CD4-positive, CD25-positive, alpha-beta regulatory T cell (primary cell): ENCODE measurements at regions not wholly inside any gene's neighbourhood (a gene's known extent, or its start where the extent isn't known, plus 50 kb on each side); places are given as distances from the start of the nearest gene placed in this dataset.

Experiments used
- ATAC-seq, 2 donors: fragments of 150-1000 bp; cut with Tn5 transposase; one replicate each; pipeline ENCODE4 v1.10.0; 2021; ENCODE audit warnings: low read depth in 2 of 2, moderate number of reproducible peaks in 2 of 2, moderate library complexity in 1 of 2
- DNase-seq, 3 donors: peaks; one replicate each; pipeline versions ENCODE4 v3.0.0 to v3.0.0-alpha.2; 2012 to 2022; ENCODE audit warnings: mixed read lengths in 1 of 3
- H3K27ac ChIP-seq: one replicate; pipeline ENCODE4 v1.7.0; 2013; ENCODE audit warnings: mild to moderate bottlenecking, low read length; ENCODE audit not compliant: insufficient read depth, poor library complexity, severe bottlenecking
- H3K27me3 ChIP-seq: one replicate; pipeline ENCODE4 v1.7.0; 2013; ENCODE audit warnings: low read length; ENCODE audit not compliant: control insufficient read depth, insufficient read depth
- H3K36me3 ChIP-seq: one replicate; pipeline ENCODE4 v1.7.0; 2013; ENCODE audit warnings: mild to moderate bottlenecking, low read length, moderate library complexity; ENCODE audit not compliant: control insufficient read depth, insufficient read depth
- H3K4me1 ChIP-seq: 2 replicates; pipeline ENCODE4 v1.7.0; 2013; ENCODE audit warnings: mild to moderate bottlenecking, low read length; ENCODE audit not compliant: insufficient read depth, control insufficient read depth, poor library complexity, severe bottlenecking
- H3K4me3 ChIP-seq: one replicate; pipeline ENCODE4 v1.7.0; 2013; ENCODE audit warnings: low read depth, mild to moderate bottlenecking, low read length, moderate library complexity
- H3K9me3 ChIP-seq, 2 experiments: 1 replicate in 1 of 2; 2 replicates in 1 of 2; pipeline ENCODE4 v1.7.0; 2013; ENCODE audit warnings: low read length in 2 of 2, mild to moderate bottlenecking in 1 of 2, moderate library complexity in 1 of 2; ENCODE audit not compliant: control insufficient read depth in 2 of 2
- H3K27ac Mint-ChIP-seq, 3 donors: one replicate each; pipeline ENCODE4 v1.8.0; 2020 to 2022; ENCODE audit warnings: mild to moderate bottlenecking in 3 of 3, mixed read lengths in 3 of 3, moderate library complexity in 2 of 3
- H3K27me3 Mint-ChIP-seq: one replicate; pipeline ENCODE4 v1.8.0; 2022; ENCODE audit warnings: mild to moderate bottlenecking, mixed read lengths
- H3K36me3 Mint-ChIP-seq: one replicate; pipeline ENCODE4 v1.8.0; 2020; ENCODE audit warnings: mixed read lengths
- H3K4me1 Mint-ChIP-seq, 4 donors: one replicate each; pipeline ENCODE4 v1.8.0; 2020 to 2022; ENCODE audit warnings: mixed read lengths in 4 of 4, mild to moderate bottlenecking in 1 of 4
- H3K4me3 Mint-ChIP-seq, 4 donors: one replicate each; pipeline ENCODE4 v1.8.0; 2020 to 2022; ENCODE audit warnings: mild to moderate bottlenecking in 4 of 4, mixed read lengths in 4 of 4, moderate library complexity in 3 of 4
- H3K9me3 Mint-ChIP-seq, 7 donors: one replicate each; pipeline ENCODE4 v1.8.0; 2020 to 2022; ENCODE audit warnings: mixed read lengths in 7 of 7, mild to moderate bottlenecking in 3 of 7, moderate library complexity in 2 of 7

- H3K4me1 ChIP-seq: no peaks in the 10 kb centered on the region
- no peak for DNase-seq
- Mint-ChIP-seq H3K27me3 (peaks cover 5% of the 10 kb centered on the region), H3K36me3 (no peaks in the 10 kb centered on the region), H3K9me3 (no peaks in the 10 kb centered on the region), H3K4me1 (no peaks in the 10 kb centered on the region), H3K4me3 (no peak overlapping the region), H3K27ac (no peak overlapping the region)
- H3K27me3 ChIP-seq: no peaks in the 10 kb centered on the region
- no peaks in the 10 kb centered on the region for H3K36me3 ChIP-seq
- ATAC-seq: no peak
- no peak overlapping the region for H3K27ac ChIP-seq
- no peaks in the 10 kb centered on the region for H3K9me3 ChIP-seq
- H3K4me3 ChIP-seq: no peak overlapping the region
Measured at GRCh38 chr2:22992441-22992840, 392.5 kb upstream of the KLHL29 start.

DNA sequence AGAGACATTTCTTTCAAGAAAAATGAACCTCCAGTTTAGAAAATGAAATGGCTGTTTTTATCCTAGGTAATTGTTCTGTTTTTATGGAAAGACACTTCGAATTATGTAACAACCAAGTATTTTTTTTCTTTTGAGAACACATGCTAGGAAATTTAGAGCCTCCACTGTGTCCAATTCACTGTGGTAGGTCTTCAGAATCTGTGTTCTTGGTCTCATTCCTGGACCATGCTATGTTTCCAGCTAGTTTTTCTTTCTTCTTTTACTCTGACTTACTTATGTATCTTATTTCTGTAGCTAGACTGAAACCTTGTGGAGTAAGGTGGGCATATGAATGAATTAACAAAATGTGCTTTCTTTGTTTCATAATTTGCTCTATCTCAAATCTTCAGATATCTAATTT is 391.7 kb upstream of the KLHL29 start:
- Mint-ChIP-seq H3K36me3 (no peaks in the 10 kb centered on the region), H3K4me3 (no peak overlapping the region), H3K27ac (no peak overlapping the region), H3K27me3 (peaks cover 5% of the 10 kb centered on the region), H3K4me1 (no peaks in the 10 kb centered on the region), H3K9me3 (no peaks in the 10 kb centered on the region)
- no peak for ATAC-seq
- no peaks in the 10 kb centered on the region for H3K27me3 ChIP-seq
- no peaks in the 10 kb centered on the region for H3K9me3 ChIP-seq
- no peak for DNase-seq
- no peaks in the 10 kb centered on the region for H3K4me1 ChIP-seq
- no peak overlapping the region for H3K4me3 ChIP-seq
- no peak overlapping the region for H3K27ac ChIP-seq
- no peaks in the 10 kb centered on the region for H3K36me3 ChIP-seq

GRCh38 chr2:22995576-22995975 is 389.4 kb upstream of the KLHL29 start:
- Histone ChIP-seq H3K27me3 (no peaks in the 10 kb centered on the region), H3K4me3 (no peak overlapping the region), H3K9me3 (no peaks in the 10 kb centered on the region), H3K36me3 (no peaks in the 10 kb centered on the region), H3K27ac (no peak overlapping the region), H3K4me1 (no peaks in the 10 kb centered on the region)
- no peaks in the 10 kb centered on the region for H3K36me3 Mint-ChIP-seq
- no peaks in the 10 kb centered on the region for H3K9me3 Mint-ChIP-seq
- no peaks in the 10 kb centered on the region for H3K4me1 Mint-ChIP-seq
- H3K27me3 Mint-ChIP-seq: peaks cover 5% of the 10 kb centered on the region
- H3K4me3 Mint-ChIP-seq: no peak overlapping the region
- no peak overlapping the region for H3K27ac Mint-ChIP-seq
- ATAC-seq (no peak), DNase-seq (no peak)

- ATAC-seq: no peak
- Mint-ChIP-seq H3K27me3 (peaks cover 5% of the 10 kb centered on the region), H3K4me3 (no peak overlapping the region), H3K27ac (no peak overlapping the region), H3K36me3 (no peaks in the 10 kb centered on the region), H3K9me3 (peaks cover 0 to 1% (median 0%) of the 10 kb centered on the region in 7 donors), H3K4me1 (no peaks in the 10 kb centered on the region)
- Histone ChIP-seq H3K4me3 (no peak overlapping the region), H3K9me3 (no peaks in the 10 kb centered on the region), H3K4me1 (no peaks in the 10 kb centered on the region), H3K27ac (no peak overlapping the region), H3K36me3 (no peaks in the 10 kb centered on the region), H3K27me3 (no peaks in the 10 kb centered on the region)
- DNase-seq: no peak
Measured at GRCh38 chr2:22996911-22997310, 388.1 kb upstream of the KLHL29 start.

GRCh38 chr2:22998359-22998758 is 386.6 kb upstream of the KLHL29 start:
- Histone ChIP-seq H3K4me1 (no peaks in the 10 kb centered on the region), H3K27me3 (no peaks in the 10 kb centered on the region), H3K36me3 (no peaks in the 10 kb centered on the region), H3K9me3 (no peaks in the 10 kb centered on the region), H3K4me3 (no peak overlapping the region), H3K27ac (no peak overlapping the region)
- H3K27me3 Mint-ChIP-seq: peaks cover 5% of the 10 kb centered on the region
- no peak overlapping the region for H3K27ac Mint-ChIP-seq
- ATAC-seq (no peak), DNase-seq (no peak)
- H3K9me3 Mint-ChIP-seq: peaks cover 0 to 1% (median 0%) of the 10 kb centered on the region in 7 donors
- H3K4me3 Mint-ChIP-seq: no peak overlapping the region
- no peaks in the 10 kb centered on the region for H3K4me1 Mint-ChIP-seq
- no peaks in the 10 kb centered on the region for H3K36me3 Mint-ChIP-seq

DNA sequence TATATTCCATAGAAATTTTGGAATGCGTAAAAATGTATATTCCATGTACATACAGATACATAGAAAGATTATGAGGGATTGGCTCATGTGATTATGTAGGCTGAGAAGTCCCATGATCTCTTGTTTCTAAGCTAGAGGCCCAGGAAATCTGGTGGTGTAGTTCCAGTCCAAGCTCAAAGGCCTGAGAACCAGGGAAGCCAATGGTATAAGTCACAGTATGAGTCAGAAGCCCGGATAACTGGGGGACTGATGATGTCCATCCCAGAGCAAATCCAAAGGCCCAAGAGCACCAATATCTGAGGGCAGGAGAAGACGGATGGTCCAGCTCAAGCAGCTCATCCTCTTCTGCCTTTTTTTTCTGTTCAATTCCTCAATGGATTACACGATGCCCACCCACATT is 385.0 kb upstream of the KLHL29 start:
- ATAC-seq (no peak), DNase-seq (no peak)
- no peaks in the 10 kb centered on the region for H3K27me3 ChIP-seq
- H3K9me3 Mint-ChIP-seq: peaks cover 0 to 1% (median 0%) of the 10 kb centered on the region in 7 donors
- H3K4me3 Mint-ChIP-seq: no peak overlapping the region
- H3K4me1 ChIP-seq: no peaks in the 10 kb centered on the region
- no peak overlapping the region for H3K27ac Mint-ChIP-seq
- peaks cover 5% of the 10 kb centered on the region for H3K27me3 Mint-ChIP-seq
- H3K4me3 ChIP-seq: no peak overlapping the region
- no peaks in the 10 kb centered on the region for H3K36me3 ChIP-seq
- no peaks in the 10 kb centered on the region for H3K4me1 Mint-ChIP-seq
- H3K9me3 ChIP-seq: no peaks in the 10 kb centered on the region
- no peaks in the 10 kb centered on the region for H3K36me3 Mint-ChIP-seq
- no peak overlapping the region for H3K27ac ChIP-seq

GRCh38 chr2:23002234-23002633 is 382.7 kb upstream of the KLHL29 start:
- H3K36me3 ChIP-seq: no peaks in the 10 kb centered on the region
- H3K4me1 ChIP-seq: no peaks in the 10 kb centered on the region
- no peak overlapping the region for H3K27ac ChIP-seq
- H3K4me1 Mint-ChIP-seq: no peaks in the 10 kb centered on the region
- no peaks in the 10 kb centered on the region for H3K27me3 Mint-ChIP-seq
- no peak for ATAC-seq
- no peak overlapping the region for H3K27ac Mint-ChIP-seq
- H3K4me3 Mint-ChIP-seq: no peak overlapping the region
- H3K36me3 Mint-ChIP-seq: no peaks in the 10 kb centered on the region
- no peak overlapping the region for H3K4me3 ChIP-seq
- DNase-seq: no peak
- H3K27me3 ChIP-seq: no peaks in the 10 kb centered on the region
- H3K9me3 ChIP-seq: no peaks in the 10 kb centered on the region
- H3K9me3 Mint-ChIP-seq: peaks cover 0 to 6% (median 0%) of the 10 kb centered on the region in 7 donors

DNA sequence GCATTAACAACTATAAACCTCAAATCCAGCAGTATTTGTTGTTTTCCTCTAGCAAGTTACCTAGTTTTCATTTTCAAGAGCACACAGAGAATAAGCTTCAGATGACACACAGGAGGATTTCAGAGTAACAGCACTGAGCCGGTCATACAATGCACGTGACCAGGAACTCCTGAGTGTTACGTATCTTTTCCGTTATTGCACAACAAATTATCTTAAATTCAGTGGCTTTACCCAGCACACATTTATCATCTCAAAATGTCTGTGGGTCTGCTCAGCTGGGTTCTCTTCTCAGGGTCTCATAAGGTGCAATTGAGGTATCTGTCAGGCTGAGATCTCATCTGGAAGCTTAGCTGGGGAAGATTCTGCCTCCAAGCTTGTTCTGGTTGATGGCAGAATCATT is 379.5 kb upstream of the KLHL29 start:
- Histone ChIP-seq H3K27me3 (no peaks in the 10 kb centered on the region), H3K9me3 (no peaks in the 10 kb centered on the region), H3K4me3 (no peak overlapping the region), H3K27ac (no peak overlapping the region), H3K4me1 (no peaks in the 10 kb centered on the region), H3K36me3 (no peaks in the 10 kb centered on the region)
- H3K9me3 Mint-ChIP-seq: peaks cover 0 to 7% (median 1%) of the 10 kb centered on the region in 7 donors
- no peaks in the 10 kb centered on the region for H3K27me3 Mint-ChIP-seq
- no peaks in the 10 kb centered on the region for H3K36me3 Mint-ChIP-seq
- H3K4me1 Mint-ChIP-seq: no peaks in the 10 kb centered on the region
- no peak for DNase-seq
- no peak overlapping the region for H3K4me3 Mint-ChIP-seq
- no peak overlapping the region for H3K27ac Mint-ChIP-seq
- no peak for ATAC-seq
